HG02938 (cell line): ENCODE measurements at regions not wholly inside any gene's neighbourhood (a gene's known extent, or its start where the extent isn't known, plus 50 kb on each side); places are given as distances from the start of the nearest gene placed in this dataset.

Experiments
- ATAC-seq: cut with Tn5 transposase; IDR thresholded peaks from one replicate; pipeline ENCODE4 v1.9.1; 2021; ENCODE audit warnings: mild to moderate bottlenecking, moderate library complexity; ENCODE audit not compliant: unreplicated experiment

GRCh38 chr2:129462967-129463366 lies 516.5 kb upstream of the RAB6C start:
- ATAC-seq: no peak

- ATAC-seq: no peak
These were observed 515.4 kb upstream of the RAB6C start for GRCh38 chr2:129464036-129464435.

- ATAC-seq: no peak
These were observed 514.8 kb upstream of the RAB6C start for GRCh38 chr2:129464631-129465030.

- ATAC-seq: no peak
These were observed 514.4 kb upstream of the RAB6C start for GRCh38 chr2:129465045-129465444.

GRCh38 chr2:129466389-129466788 lies 513.1 kb upstream of the RAB6C start:
- ATAC-seq: no peak

GRCh38 chr2:129467012-129467779 lies 512.3 kb upstream of the RAB6C start:
- ATAC-seq: no peak

- ATAC-seq: no peak
These were observed 511.5 kb upstream of the RAB6C start for GRCh38 chr2:129467941-129468340.

- ATAC-seq: no peak
These were observed 510.6 kb upstream of the RAB6C start for GRCh38 chr2:129468879-129469278.

- no peak for ATAC-seq
These were observed 510.1 kb upstream of the RAB6C start for GRCh38 chr2:129469389-129469788.

GRCh38 chr2:129469871-129470270 lies 509.6 kb upstream of the RAB6C start:
- no peak for ATAC-seq

GRCh38 chr2:129478902-129479517 lies 500.5 kb upstream of the RAB6C start:
- no peak for ATAC-seq

- no peak for ATAC-seq
These were observed 499.6 kb upstream of the RAB6C start for GRCh38 chr2:129479892-129480291.

GRCh38 chr2:129480790-129481189 lies 498.7 kb upstream of the RAB6C start:
- no peak for ATAC-seq

- ATAC-seq: no peak
These were observed 497.9 kb upstream of the RAB6C start for GRCh38 chr2:129481306-129482219.

GRCh38 chr2:129482626-129483025 lies 496.8 kb upstream of the RAB6C start:
- ATAC-seq: no peak

GRCh38 chr2:129483366-129483765 lies 496.1 kb upstream of the RAB6C start:
- peak; percentile 91 for ATAC-seq

- ATAC-seq: no peak
These were observed 494.2 kb upstream of the RAB6C start for GRCh38 chr2:129484999-129485897.

GRCh38 chr2:129488376-129488775 lies 491.1 kb upstream of the RAB6C start:
- no peak for ATAC-seq

GRCh38 chr2:129490641-129491040 lies 488.8 kb upstream of the RAB6C start:
- ATAC-seq: no peak

GRCh38 chr2:129491308-129491707 lies 488.2 kb upstream of the RAB6C start:
- ATAC-seq: no peak

- ATAC-seq: no peak
These were observed 486.9 kb upstream of the RAB6C start for GRCh38 chr2:129492548-129492947.
